DMS79 treated with DMSO at 0.1 percent for 48 hours (cell line): ENCODE measurements at regions not wholly inside any gene's neighbourhood (a gene's known extent, or its start where the extent isn't known, plus 50 kb on each side); places are given as distances from the start of the nearest gene placed in this dataset.
"Not testable (repeated sequence)": the region's sequence is repeated elsewhere in the genome, so short reads cannot be mapped to it uniquely, and the experiment has no call there.

ENCODE experiments used
- DNase-seq: peaks from one replicate; lab custom pipeline; 2025; lab: John Stamatoyannopoulos, UW

GRCh38 chr1:121116522-121117297 lies 67.4 kb downstream of the FAM72B start:
- DNase-seq, result not testable (repeated sequence)

GRCh38 chr1:121117298-121117611 lies 66.9 kb downstream of the FAM72B start:
- DNase-seq, result not testable (repeated sequence)

GRCh38 chr1:121117622-121118479 lies 66.3 kb downstream of the FAM72B start:
- DNase-seq, result not testable (repeated sequence)
